ENCODE measurements at regions not wholly inside any gene's neighbourhood (a gene's known extent, or its start where the extent isn't known, plus 50 kb on each side); places are given as distances from the start of the nearest gene placed in this dataset.

- no peak for DNase-seq (ENCODE audit: low read depth in 3 of 3, low spot score in 1 of 3)
Measured at GRCh38 chr17:15048933-15049794, 216.0 kb downstream of the PMP22 start.

- no peak for DNase-seq (ENCODE audit: low read depth in 3 of 3, low spot score in 1 of 3)
Measured at GRCh38 chr17:15048381-15048780, 216.7 kb downstream of the PMP22 start.

- no peak for DNase-seq (ENCODE audit: low read depth in 3 of 3, low spot score in 1 of 3)
Measured at GRCh38 chr17:15042311-15042710, 222.8 kb downstream of the PMP22 start.

GRCh38 chr17:15039366-15039765, 225.8 kb downstream of the PMP22 start:
- no peak for DNase-seq (ENCODE audit: low read depth in 3 of 3, low spot score in 1 of 3)

- no peak for DNase-seq (ENCODE audit: low read depth in 3 of 3, low spot score in 1 of 3)
Measured at GRCh38 chr17:15038656-15039055, 226.5 kb downstream of the PMP22 start.

GRCh38 chr17:15036238-15036637, 228.9 kb downstream of the PMP22 start:
- no peak for DNase-seq (ENCODE audit: low read depth in 3 of 3, low spot score in 1 of 3)

GRCh38 chr17:15031975-15032374, 233.2 kb downstream of the PMP22 start:
- DNase-seq (ENCODE audit: low read depth in 3 of 3, low spot score in 1 of 3): no peak

- DNase-seq (ENCODE audit: low read depth in 3 of 3, low spot score in 1 of 3): no peak
Measured at GRCh38 chr17:15029469-15029868, 235.7 kb downstream of the PMP22 start.

GRCh38 chr17:15027853-15028252, 237.3 kb downstream of the PMP22 start:
- DNase-seq (ENCODE audit: low read depth in 3 of 3, low spot score in 1 of 3): no peak

GRCh38 chr17:15026088-15026487, 239.0 kb downstream of the PMP22 start:
- DNase-seq (ENCODE audit: low read depth in 3 of 3, low spot score in 1 of 3): no peak

- no peak for DNase-seq (ENCODE audit: low read depth in 3 of 3, low spot score in 1 of 3)
Measured at GRCh38 chr17:15023589-15024336, 241.4 kb downstream of the PMP22 start.

- no peak for DNase-seq (ENCODE audit: low read depth in 3 of 3, low spot score in 1 of 3)
Measured at GRCh38 chr17:15019158-15019557, 246.0 kb downstream of the PMP22 start.

GRCh38 chr17:15012351-15012980, 252.7 kb downstream of the PMP22 start:
- DNase-seq (ENCODE audit: low read depth in 3 of 3, low spot score in 1 of 3): no peak

- no peak for DNase-seq (ENCODE audit: low read depth in 3 of 3, low spot score in 1 of 3)
Measured at GRCh38 chr17:15009087-15009486, 256.0 kb downstream of the PMP22 start.

- no peak for DNase-seq (ENCODE audit: low read depth in 3 of 3, low spot score in 1 of 3)
Measured at GRCh38 chr17:15007147-15007553, 258.0 kb downstream of the PMP22 start.

- no peak for DNase-seq (ENCODE audit: low read depth in 3 of 3, low spot score in 1 of 3)
Measured at GRCh38 chr17:15006421-15007128, 258.6 kb downstream of the PMP22 start.

GRCh38 chr17:15000661-15001060, 264.5 kb downstream of the PMP22 start:
- no peak for DNase-seq (ENCODE audit: low read depth in 3 of 3, low spot score in 1 of 3)

GRCh38 chr17:14997290-14997689, 267.8 kb downstream of the PMP22 start:
- no peak for DNase-seq (ENCODE audit: low read depth in 3 of 3, low spot score in 1 of 3)

- no peak for DNase-seq (ENCODE audit: low read depth in 3 of 3, low spot score in 1 of 3)
Measured at GRCh38 chr17:14986127-14986526, 279.0 kb downstream of the PMP22 start.

- no peak for DNase-seq (ENCODE audit: low read depth in 3 of 3, low spot score in 1 of 3)
Measured at GRCh38 chr17:14972844-14973243, 292.3 kb downstream of the PMP22 start.

GRCh38 chr17:14971054-14971453, 294.1 kb downstream of the PMP22 start:
- DNase-seq (ENCODE audit: low read depth in 3 of 3, low spot score in 1 of 3): no peak
